GM23248 (cell line): ENCODE measurements at regions not wholly inside any gene's neighbourhood (a gene's known extent, or its start where the extent isn't known, plus 50 kb on each side); places are given as distances from the start of the nearest gene placed in this dataset.

ENCODE experiments used
- EZH2 ChIP-seq: fragments of 200-600 bp; sonication (generic); IDR thresholded peaks from 2 replicates; pipeline ENCODE4 v1.6.1; 2018; ENCODE audit warnings: antibody characterized with exemption, mild to moderate bottlenecking; ENCODE audit not compliant: insufficient read depth, poor library complexity, severe bottlenecking
- EZH2phosphoT487 ChIP-seq: fragments of 200-600 bp; sonication (generic); IDR thresholded peaks from 2 replicates; pipeline ENCODE4 v1.6.1; 2018; ENCODE audit warnings: antibody characterized with exemption, moderate library complexity, mild to moderate bottlenecking, low read depth; ENCODE audit not compliant: insufficient read depth

GRCh38 chr20:48528346-48528745 lies 299.5 kb downstream of the PREX1 start:
- TF ChIP-seq EZH2phosphoT487 (no peak), EZH2 (no peak)
